ENCODE measurements at regions not wholly inside any gene's neighbourhood (a gene's known extent, or its start where the extent isn't known, plus 50 kb on each side); places are given as distances from the start of the nearest gene placed in this dataset.

DNA sequence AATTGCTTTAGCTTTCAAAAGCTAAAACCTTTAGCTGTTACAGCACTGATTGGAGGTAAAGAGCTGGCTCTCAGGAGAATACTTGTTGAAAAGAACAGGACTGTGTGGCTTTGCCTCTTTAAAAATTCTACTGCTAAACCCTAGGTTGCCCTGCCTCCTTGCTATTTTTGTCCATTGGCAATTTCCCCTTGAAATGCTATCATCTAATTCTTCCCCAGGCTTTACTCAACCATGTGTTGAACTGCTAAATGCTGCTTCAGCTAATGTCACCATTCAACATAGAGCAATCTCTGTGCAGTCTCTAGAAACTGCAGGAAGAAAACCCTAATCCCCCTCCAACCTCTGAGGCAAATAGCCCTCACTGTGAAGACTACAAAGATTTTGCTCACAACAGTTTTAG, 203.7 kb upstream of the ARX start:
- Histone ChIP-seq H4K8ac (ENCODE audit: low read depth, low read length) (no peak overlapping the region), H3K4me2 (ENCODE audit: insufficient read depth, low read length, poor library complexity, severe bottlenecking) (no peak overlapping the region), H4K91ac (ENCODE audit: low read depth, low read length, poor library complexity) (no peak overlapping the region), H3K27ac (replicated peaks; ENCODE audit: low read length) (no peak overlapping the region), H3K14ac (ENCODE audit: low read length) (no peak overlapping the region), H2BK15ac (ENCODE audit: low read length) (no peak overlapping the region), H2BK120ac (ENCODE audit: low read depth, low read length) (no peak overlapping the region), H3K27me3 (ENCODE audit: control insufficient read depth in 3 of 3, insufficient read depth in 3 of 3, low read depth in 1 of 3, low read length in 3 of 3) (no peaks in the 10 kb centered on the region), H2AFZ (ENCODE audit: low read length) (no peak overlapping the region), H3K18ac (ENCODE audit: low read length) (no peak overlapping the region), H3K4ac (ENCODE audit: low read length) (no peak overlapping the region), H2BK12ac (ENCODE audit: low read length) (no peak overlapping the region), H3K4me3 (ENCODE audit: low read length in 2 of 2) (no peak overlapping the region), H2BK5ac (ENCODE audit: low read length) (no peak overlapping the region), H3K36me3 (replicated peaks in 1 of 2; ENCODE audit: control insufficient read depth in 2 of 2, insufficient read depth in 2 of 2, low read length in 2 of 2) (no peaks in the 10 kb centered on the region), H3K79me1 (ENCODE audit: low read depth, low read length) (no peaks in the 10 kb centered on the region), H3K9me3 (replicated peaks in 1 of 2; ENCODE audit: control insufficient read depth in 2 of 2, insufficient read depth in 1 of 2, low read depth in 1 of 2, low read length in 2 of 2) (no peaks in the 10 kb centered on the region), H3K23ac (ENCODE audit: low read depth, low read length, poor library complexity) (no peak overlapping the region), H2AK5ac (ENCODE audit: low read depth, low read length) (no peak overlapping the region), H3K9ac (ENCODE audit: low read depth, low read length, poor library complexity) (no peak overlapping the region), H3K4me1 (ENCODE audit: control insufficient read depth in 2 of 2, insufficient read depth in 1 of 2, low read depth in 1 of 2, low read length in 2 of 2) (no peaks in the 10 kb centered on the region)
- DNase-seq (ENCODE audit: low spot score): no peak

DNA sequence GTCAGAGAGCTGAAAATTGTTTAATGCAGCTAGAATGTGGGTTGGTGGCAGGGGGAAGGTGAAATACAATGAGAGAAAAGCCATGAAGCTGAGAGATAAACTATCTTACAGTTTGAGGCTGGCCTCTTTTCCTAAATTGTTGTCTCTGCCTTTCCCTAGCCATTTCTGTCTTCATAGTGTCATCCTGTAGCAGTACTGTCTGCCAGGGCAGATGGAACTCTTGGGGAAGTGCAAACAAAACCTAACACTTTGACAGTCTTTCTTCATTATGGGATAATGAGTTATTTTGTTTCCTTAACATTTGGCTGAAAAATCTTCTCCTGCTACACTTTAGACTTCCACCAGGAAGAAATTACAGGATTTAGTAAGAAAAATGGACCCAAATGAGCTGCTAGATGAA, 197.8 kb upstream of the ARX start:
- no peaks in the 10 kb centered on the region for H3K4me1 ChIP-seq (ENCODE audit: control insufficient read depth in 2 of 2, insufficient read depth in 1 of 2, low read depth in 1 of 2, low read length in 2 of 2)
- no peak overlapping the region for H3K9ac ChIP-seq (ENCODE audit: low read depth, low read length, poor library complexity)
- no peak overlapping the region for H4K91ac ChIP-seq (ENCODE audit: low read depth, low read length, poor library complexity)
- no peak overlapping the region for H4K8ac ChIP-seq (ENCODE audit: low read depth, low read length)
- H3K79me1 ChIP-seq (ENCODE audit: low read depth, low read length): no peaks in the 10 kb centered on the region
- H3K18ac ChIP-seq (ENCODE audit: low read length): no peak overlapping the region
- H2BK5ac ChIP-seq (ENCODE audit: low read length): no peak overlapping the region
- H3K4me2 ChIP-seq (ENCODE audit: insufficient read depth, low read length, poor library complexity, severe bottlenecking): no peak overlapping the region
- no peak overlapping the region for H3K14ac ChIP-seq (ENCODE audit: low read length)
- H2AK5ac ChIP-seq (ENCODE audit: low read depth, low read length): no peak overlapping the region
- no peaks in the 10 kb centered on the region for H3K27me3 ChIP-seq (ENCODE audit: control insufficient read depth in 3 of 3, insufficient read depth in 3 of 3, low read depth in 1 of 3, low read length in 3 of 3)
- no peak overlapping the region for H2BK15ac ChIP-seq (ENCODE audit: low read length)
- no peak overlapping the region for H3K4me3 ChIP-seq (ENCODE audit: low read length in 2 of 2)
- DNase-seq (ENCODE audit: low spot score): no peak
- no peak overlapping the region for H3K4ac ChIP-seq (ENCODE audit: low read length)
- H3K27ac ChIP-seq (replicated peaks; ENCODE audit: low read length): no peak overlapping the region
- H3K9me3 ChIP-seq (replicated peaks in 1 of 2; ENCODE audit: control insufficient read depth in 2 of 2, insufficient read depth in 1 of 2, low read depth in 1 of 2, low read length in 2 of 2): no peaks in the 10 kb centered on the region
- no peaks in the 10 kb centered on the region for H3K36me3 ChIP-seq (replicated peaks in 1 of 2; ENCODE audit: control insufficient read depth in 2 of 2, insufficient read depth in 2 of 2, low read length in 2 of 2)
- no peak overlapping the region for H2AFZ ChIP-seq (ENCODE audit: low read length)
- H2BK12ac ChIP-seq (ENCODE audit: low read length): no peak overlapping the region
- no peak overlapping the region for H3K23ac ChIP-seq (ENCODE audit: low read depth, low read length, poor library complexity)
- H2BK120ac ChIP-seq (ENCODE audit: low read depth, low read length): no peak overlapping the region

DNA sequence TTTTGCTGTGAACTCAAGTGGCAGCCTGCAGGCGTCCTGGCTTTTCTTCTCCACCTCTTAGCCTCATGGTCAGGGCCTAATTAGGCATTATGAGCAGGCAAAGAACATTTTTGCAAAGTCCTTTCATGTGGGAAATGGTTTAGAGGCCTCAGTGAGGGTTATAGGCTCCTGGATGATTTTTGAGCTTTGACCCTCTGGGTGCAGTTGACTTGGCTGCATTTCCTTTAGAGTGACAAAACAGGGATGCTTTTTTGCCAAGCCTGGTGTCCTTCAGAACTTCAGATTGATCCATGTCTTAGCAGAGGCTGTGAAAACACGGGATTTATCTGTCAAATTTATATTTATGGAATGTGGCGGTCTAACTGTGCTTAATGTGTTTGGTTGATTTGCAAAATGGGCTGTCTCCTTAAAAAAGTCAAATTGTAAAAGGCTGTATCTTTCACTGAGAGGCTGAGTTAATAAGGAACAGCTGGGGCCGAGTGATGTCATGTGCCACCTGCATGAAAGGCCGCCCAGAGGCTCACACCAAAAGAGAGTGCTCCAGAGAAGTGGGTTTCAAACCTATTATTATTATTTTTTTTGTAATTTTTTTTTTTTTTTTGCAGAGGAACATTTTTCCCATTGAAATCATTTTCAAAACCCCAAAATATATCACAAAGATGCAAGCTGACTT, 192.2 kb upstream of the ARX start:
- Histone ChIP-seq H3K9me3 (replicated peaks in 1 of 2; ENCODE audit: control insufficient read depth in 2 of 2, insufficient read depth in 1 of 2, low read depth in 1 of 2, low read length in 2 of 2) (no peaks in the 10 kb centered on the region), H4K8ac (ENCODE audit: low read depth, low read length) (no peak overlapping the region), H4K91ac (ENCODE audit: low read depth, low read length, poor library complexity) (no peak overlapping the region), H2AFZ (ENCODE audit: low read length) (no peak overlapping the region), H3K4me3 (ENCODE audit: low read length in 2 of 2) (no peak overlapping the region), H3K79me1 (ENCODE audit: low read depth, low read length) (no peaks in the 10 kb centered on the region), H3K36me3 (replicated peaks in 1 of 2; ENCODE audit: control insufficient read depth in 2 of 2, insufficient read depth in 2 of 2, low read length in 2 of 2) (no peaks in the 10 kb centered on the region), H3K4me2 (ENCODE audit: insufficient read depth, low read length, poor library complexity, severe bottlenecking) (no peak overlapping the region), H3K27ac (replicated peaks; ENCODE audit: low read length) (no peak overlapping the region), H3K27me3 (ENCODE audit: control insufficient read depth in 3 of 3, insufficient read depth in 3 of 3, low read depth in 1 of 3, low read length in 3 of 3) (no peaks in the 10 kb centered on the region), H3K4me1 (ENCODE audit: control insufficient read depth in 2 of 2, insufficient read depth in 1 of 2, low read depth in 1 of 2, low read length in 2 of 2) (no peaks in the 10 kb centered on the region), H3K9ac (ENCODE audit: low read depth, low read length, poor library complexity) (no peak overlapping the region), H2BK120ac (ENCODE audit: low read depth, low read length) (no peak overlapping the region), H3K18ac (ENCODE audit: low read length) (no peak overlapping the region), H2AK5ac (ENCODE audit: low read depth, low read length) (no peak overlapping the region), H3K14ac (ENCODE audit: low read length) (no peak overlapping the region), H2BK15ac (ENCODE audit: low read length) (no peak overlapping the region), H2BK5ac (ENCODE audit: low read length) (no peak overlapping the region), H2BK12ac (ENCODE audit: low read length) (no peak overlapping the region), H3K4ac (ENCODE audit: low read length) (no peak overlapping the region), H3K23ac (ENCODE audit: low read depth, low read length, poor library complexity) (no peak overlapping the region)
- no CpG with 5 or more reads among the region's 5 CpGs for WGBS, 2 donors (ENCODE audit: extremely low coverage in 2 of 2, insufficient read length in 2 of 2, insufficient replicate concordance in 1 of 2)
- no peak for DNase-seq (ENCODE audit: low spot score)

DNA sequence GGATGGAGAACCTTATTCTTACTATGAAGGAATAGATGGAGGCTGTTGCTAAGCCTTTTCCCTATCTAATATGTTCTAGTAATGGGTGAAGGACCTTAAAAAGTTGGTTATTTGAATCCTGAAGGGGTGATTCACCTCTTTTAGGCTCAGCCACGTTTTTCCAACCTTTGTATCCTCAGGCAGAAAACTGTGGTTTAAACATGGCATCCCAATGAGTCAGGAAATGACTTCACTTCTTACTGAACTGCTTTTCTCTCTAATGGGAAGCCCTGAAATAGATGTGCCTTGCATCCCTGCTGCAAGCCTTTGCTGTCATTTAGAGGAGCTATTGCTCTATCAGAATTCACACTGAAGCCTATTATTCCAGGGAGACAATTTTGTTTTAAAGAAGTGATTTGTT, 191.0 kb upstream of the ARX start:
- H2AFZ ChIP-seq (ENCODE audit: low read length): no peak overlapping the region
- H3K27me3 ChIP-seq (ENCODE audit: control insufficient read depth in 3 of 3, insufficient read depth in 3 of 3, low read depth in 1 of 3, low read length in 3 of 3): no peaks in the 10 kb centered on the region
- no CpG with 5 or more reads among the region's 1 CpG for WGBS, 2 donors (ENCODE audit: extremely low coverage in 2 of 2, insufficient read length in 2 of 2, insufficient replicate concordance in 1 of 2)
- no peak overlapping the region for H2BK15ac ChIP-seq (ENCODE audit: low read length)
- H3K79me1 ChIP-seq (ENCODE audit: low read depth, low read length): no peaks in the 10 kb centered on the region
- H3K27ac ChIP-seq (replicated peaks; ENCODE audit: low read length): no peak overlapping the region
- H4K91ac ChIP-seq (ENCODE audit: low read depth, low read length, poor library complexity): no peak overlapping the region
- no peaks in the 10 kb centered on the region for H3K36me3 ChIP-seq (replicated peaks in 1 of 2; ENCODE audit: control insufficient read depth in 2 of 2, insufficient read depth in 2 of 2, low read length in 2 of 2)
- H2BK5ac ChIP-seq (ENCODE audit: low read length): no peak overlapping the region
- no peak overlapping the region for H2BK120ac ChIP-seq (ENCODE audit: low read depth, low read length)
- no peak overlapping the region for H3K4ac ChIP-seq (ENCODE audit: low read length)
- H2AK5ac ChIP-seq (ENCODE audit: low read depth, low read length): no peak overlapping the region
- H4K8ac ChIP-seq (ENCODE audit: low read depth, low read length): no peak overlapping the region
- no peak overlapping the region for H3K9ac ChIP-seq (ENCODE audit: low read depth, low read length, poor library complexity)
- H2BK12ac ChIP-seq (ENCODE audit: low read length): no peak overlapping the region
- no peak overlapping the region for H3K23ac ChIP-seq (ENCODE audit: low read depth, low read length, poor library complexity)
- no peaks in the 10 kb centered on the region for H3K4me1 ChIP-seq (ENCODE audit: control insufficient read depth in 2 of 2, insufficient read depth in 1 of 2, low read depth in 1 of 2, low read length in 2 of 2)
- H3K9me3 ChIP-seq (replicated peaks in 1 of 2; ENCODE audit: control insufficient read depth in 2 of 2, insufficient read depth in 1 of 2, low read depth in 1 of 2, low read length in 2 of 2): no peaks in the 10 kb centered on the region
- no peak overlapping the region for H3K14ac ChIP-seq (ENCODE audit: low read length)
- no peak overlapping the region for H3K18ac ChIP-seq (ENCODE audit: low read length)
- no peak overlapping the region for H3K4me2 ChIP-seq (ENCODE audit: insufficient read depth, low read length, poor library complexity, severe bottlenecking)
- no peak overlapping the region for H3K4me3 ChIP-seq (ENCODE audit: low read length in 2 of 2)
- no peak for DNase-seq (ENCODE audit: low spot score)
